HCT116 (cell line): ENCODE measurements at regions not wholly inside any gene's neighbourhood (a gene's known extent, or its start where the extent isn't known, plus 50 kb on each side); places are given as distances from the start of the nearest gene placed in this dataset.

ENCODE experiments used
- ATAC-seq: fragments of 200-7000 bp; cut with Tn5 transposase; 2 replicates; pipeline ENCODE4 v1.9.1; 2020; ENCODE audit warnings: mild to moderate bottlenecking, moderate library complexity
- BruUV-seq: library from RNA; stranded (reverse); fragments of 400-500 nt; replicated peaks from 2 replicates; lab custom pipeline; 2021; lab: Mats Ljungman, UMichigan
- CTCF ChIA-PET: fragments of 300-600 bp; sonication (Branson Sonifier 250); formaldehyde crosslinking; loops from one replicate; lab custom pipeline; 2021; ENCODE audit warnings: antibody characterized with exemption; lab: Charles Lee
- POLR2A ChIA-PET: fragments of 300-600, 350-600 bp; sonication (Branson Sonifier 250); formaldehyde crosslinking; loops from one replicate; lab custom pipeline; 2021; ENCODE audit warnings: antibody characterized with exemption; lab: Charles Lee
- RAD21 ChIA-PET, 2 experiments: fragments of 300-600 bp; sonication (Branson Sonifier 250); formaldehyde crosslinking; loops; one replicate each; lab custom pipeline; 2023; ENCODE audit warnings: low total read pairs in 2 of 2; ENCODE audit not compliant: uncharacterized antibody in 2 of 2, unreplicated experiment in 2 of 2, low non-redundant PET in 1 of 2; lab: Charles Lee
- DNase-seq: peaks from one replicate; pipeline ENCODE4 v3.0.0-alpha.2; 2010; ENCODE audit warnings: low read depth, low spot score
- H2AFZ ChIP-seq: fragments of 200-600 bp; shearing (Covaris generic), sonication (generic); 2 replicates; pipeline ENCODE4 v1.6.1; 2017; ENCODE audit warnings: low read depth, mixed run types, mixed read lengths, antibody characterized with exemption, low read length; ENCODE audit not compliant: poor library complexity, severe bottlenecking
- H3K27ac ChIP-seq: 2 replicates; pipeline ENCODE4 v1.5.1; 2012; ENCODE audit warnings: low read depth, low read length
- H3K27me3 ChIP-seq: fragments of 200-600 bp; sonication (generic); 2 replicates; pipeline ENCODE4 v1.6.1; 2016; ENCODE audit warnings: mixed run types, low read length, mixed read lengths; ENCODE audit not compliant: insufficient read depth
- H3K36me3 ChIP-seq, 2 experiments: fragments of 200-500 bp in 1 of 2; fragments of 200-600 bp in 1 of 2; sonication (Bioruptor generic) in 1 of 2; sonication (generic) in 1 of 2; 2 replicates each; pipeline versions ENCODE4 v1.5.1 to v1.6.1; 2014 to 2016; ENCODE audit warnings: low read length in 2 of 2, inconsistent platforms in 1 of 2, mixed read lengths in 1 of 2, mixed run types in 1 of 2; ENCODE audit not compliant: insufficient read depth in 2 of 2, control insufficient read depth in 1 of 2
- H3K4me1 ChIP-seq, 2 experiments: fragments of 200-600 bp in 1 of 2; sonication (generic) in 1 of 2; 2 replicates each; pipeline versions ENCODE4 v1.5.1 to v1.6.1; 2012 to 2017; ENCODE audit warnings: low read length in 2 of 2, inconsistent platforms in 1 of 2, mild to moderate bottlenecking in 1 of 2, mixed read lengths in 1 of 2, mixed run types in 1 of 2, moderate library complexity in 1 of 2; ENCODE audit not compliant: insufficient read depth in 2 of 2, control insufficient read depth in 1 of 2
- H3K4me2 ChIP-seq: fragments of 200-600 bp; sonication (generic); 2 replicates; pipeline ENCODE4 v1.6.1; 2017; ENCODE audit warnings: mixed run types, low read length, mixed read lengths
- H3K4me3 ChIP-seq, 2 experiments: fragments of 200-600 bp in 1 of 2; sonication (generic) in 1 of 2; replicated peaks in 1 of 2; 2 replicates each; pipeline ENCODE4 v1.5.1; 2011 to 2016; ENCODE audit warnings: low read length in 2 of 2, control low read depth in 1 of 2, low read depth in 1 of 2, mild to moderate bottlenecking in 1 of 2, mixed read lengths in 1 of 2, mixed run types in 1 of 2
- H3K79me2 ChIP-seq: fragments of 200-600 bp; sonication (generic); 2 replicates; pipeline ENCODE4 v1.6.1; 2017; ENCODE audit warnings: mild to moderate bottlenecking, mixed run types, low read length, moderate library complexity, mixed read lengths; ENCODE audit not compliant: insufficient read depth
- H3K9ac ChIP-seq: fragments of 200-600 bp; sonication (generic); 2 replicates; pipeline ENCODE4 v1.6.1; 2016; ENCODE audit warnings: low read length, mixed read lengths
- H3K9me2 ChIP-seq: fragments of 200-600 bp; sonication (generic), shearing (Covaris generic); 2 replicates; pipeline ENCODE4 v1.6.1; 2017; ENCODE audit warnings: mixed run types, mild to moderate bottlenecking, moderate library complexity; ENCODE audit not compliant: insufficient read depth
- H3K9me3 ChIP-seq, 2 experiments: fragments of 200-500 bp in 1 of 2; fragments of 200-600 bp in 1 of 2; sonication (Bioruptor generic) in 1 of 2; sonication (generic) in 1 of 2; 2 replicates each; pipeline ENCODE4 v1.6.1; 2014 to 2017; ENCODE audit warnings: low read length in 2 of 2, mixed read lengths in 2 of 2, inconsistent platforms in 1 of 2, low read depth in 1 of 2, mild to moderate bottlenecking in 1 of 2, mixed run types in 1 of 2, moderate library complexity in 1 of 2; ENCODE audit not compliant: control insufficient read depth in 1 of 2, insufficient read depth in 1 of 2
- H4K20me1 ChIP-seq: fragments of 200-600 bp; sonication (generic), shearing (Covaris generic); 2 replicates; pipeline ENCODE4 v1.6.1; 2017; ENCODE audit warnings: mixed run types, mild to moderate bottlenecking, moderate library complexity; ENCODE audit not compliant: insufficient read depth
- CBX3 ChIP-seq: IDR thresholded peaks from 2 replicates; pipeline ENCODE4 v1.6.1; 2012; ENCODE audit warnings: low read depth
- POLR2AphosphoS5 ChIP-seq: IDR thresholded peaks from 2 replicates; pipeline ENCODE4 v1.6.1; 2011; ENCODE audit warnings: mild to moderate bottlenecking, low read depth, low read length, moderate library complexity
- RAD21 ChIP-seq: IDR thresholded peaks from 2 replicates; pipeline ENCODE4 v1.6.1; 2012; ENCODE audit warnings: low read depth, mild to moderate bottlenecking
- SRF ChIP-seq: IDR thresholded peaks from 2 replicates; pipeline ENCODE4 v1.6.1; 2012; ENCODE audit warnings: low read depth
- intact Hi-C: fragments of 100-400 bp; cut with micrococcal nuclease; formaldehyde crosslinking; loops from 2 replicates; pipeline ENCODE4 v1.10.0; 2022
- TF ChIP-seq, protein P1 (sequence below): IDR thresholded peaks from 2 replicates; pipeline ENCODE4 v1.6.1; 2012
- TF ChIP-seq, protein P2 (sequence below), 3 experiments: fragments of 200-600 bp in 1 of 3; sonication (generic) in 1 of 3; IDR thresholded peaks in 2 of 3; conservative IDR thresholded peaks in 1 of 3; 2 replicates each; pipeline ENCODE4 v1.5.1; 2012 to 2017; ENCODE audit warnings: low read depth in 2 of 3, low read length in 2 of 3, antibody characterized with exemption in 1 of 3, borderline replicate concordance in 1 of 3, control low read depth in 1 of 3, mild to moderate bottlenecking in 1 of 3, mixed read lengths in 1 of 3, mixed run types in 1 of 3, moderate library complexity in 1 of 3; ENCODE audit not compliant: insufficient read depth in 1 of 3
- TF ChIP-seq, protein P3 (sequence below): IDR thresholded peaks from 2 replicates; pipeline ENCODE4 v1.6.1; 2011; ENCODE audit warnings: mild to moderate bottlenecking, low read length, moderate library complexity; ENCODE audit not compliant: insufficient replicate concordance; ENCODE audit errors: extremely low read depth

DNA sequence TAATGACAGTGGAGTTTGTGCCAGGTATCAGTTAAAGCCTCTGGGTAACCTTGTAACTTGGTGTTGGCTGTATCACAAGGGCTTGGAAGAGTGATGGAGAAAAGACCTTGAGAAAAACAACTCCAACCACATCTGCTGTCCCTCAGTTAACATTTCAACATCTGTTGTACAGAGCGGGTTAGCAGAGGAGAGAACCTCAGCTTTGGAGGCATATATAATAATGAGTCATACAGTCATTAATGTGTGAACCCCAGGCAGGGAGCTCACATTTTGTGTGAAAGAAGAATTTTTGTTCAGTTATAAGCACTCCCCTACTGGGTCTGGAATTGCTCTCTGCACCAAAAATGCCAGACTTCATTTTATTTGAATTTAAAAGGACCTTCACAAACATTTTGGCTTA is 439.5 kb downstream of the PDCD6IP start:
- no peaks in the 10 kb centered on the region for H3K79me2 ChIP-seq
- ChIA-PET POLR2A (no interaction called here), RAD21 (no interaction called here), CTCF (no interaction called here)
- intact Hi-C loops: no loop called here
- no peak for DNase-seq
- H3K4me3 ChIP-seq: no peak overlapping the region
- H3K9me2 ChIP-seq: no peaks in the 10 kb centered on the region
- H4K20me1 ChIP-seq: no peaks in the 10 kb centered on the region
- no peak for ATAC-seq
- no peak overlapping the region for H3K27ac ChIP-seq
- no TSS peak for BruUV-seq
- no peak overlapping the region for H3K9ac ChIP-seq
- H3K36me3 ChIP-seq: no peaks in the 10 kb centered on the region
- H3K4me1 ChIP-seq: no peaks in the 10 kb centered on the region
- 0 out of 2 replicates have a peak, but pooled peaks cover 9% of the 10 kb centered on the region for H3K27me3 ChIP-seq
- TF ChIP-seq, protein P1, sequence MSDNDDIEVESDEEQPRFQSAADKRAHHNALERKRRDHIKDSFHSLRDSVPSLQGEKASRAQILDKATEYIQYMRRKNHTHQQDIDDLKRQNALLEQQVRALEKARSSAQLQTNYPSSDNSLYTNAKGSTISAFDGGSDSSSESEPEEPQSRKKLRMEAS: no peak
- TF ChIP-seq SRF: no peak
- TF ChIP-seq, protein P2, sequence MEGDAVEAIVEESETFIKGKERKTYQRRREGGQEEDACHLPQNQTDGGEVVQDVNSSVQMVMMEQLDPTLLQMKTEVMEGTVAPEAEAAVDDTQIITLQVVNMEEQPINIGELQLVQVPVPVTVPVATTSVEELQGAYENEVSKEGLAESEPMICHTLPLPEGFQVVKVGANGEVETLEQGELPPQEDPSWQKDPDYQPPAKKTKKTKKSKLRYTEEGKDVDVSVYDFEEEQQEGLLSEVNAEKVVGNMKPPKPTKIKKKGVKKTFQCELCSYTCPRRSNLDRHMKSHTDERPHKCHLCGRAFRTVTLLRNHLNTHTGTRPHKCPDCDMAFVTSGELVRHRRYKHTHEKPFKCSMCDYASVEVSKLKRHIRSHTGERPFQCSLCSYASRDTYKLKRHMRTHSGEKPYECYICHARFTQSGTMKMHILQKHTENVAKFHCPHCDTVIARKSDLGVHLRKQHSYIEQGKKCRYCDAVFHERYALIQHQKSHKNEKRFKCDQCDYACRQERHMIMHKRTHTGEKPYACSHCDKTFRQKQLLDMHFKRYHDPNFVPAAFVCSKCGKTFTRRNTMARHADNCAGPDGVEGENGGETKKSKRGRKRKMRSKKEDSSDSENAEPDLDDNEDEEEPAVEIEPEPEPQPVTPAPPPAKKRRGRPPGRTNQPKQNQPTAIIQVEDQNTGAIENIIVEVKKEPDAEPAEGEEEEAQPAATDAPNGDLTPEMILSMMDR (IDR thresholded peaks at IDR 0.05 in 2 of 3, conservative IDR thresholded peaks at IDR 0.05 in 1 of 3; ENCODE audit: borderline replicate concordance in 1 of 3, insufficient read depth in 1 of 3, low read depth in 2 of 3, low read length in 2 of 3): no peak
- TF ChIP-seq RAD21: no peak
- TF ChIP-seq CBX3: no peak
- TF ChIP-seq, protein P3, sequence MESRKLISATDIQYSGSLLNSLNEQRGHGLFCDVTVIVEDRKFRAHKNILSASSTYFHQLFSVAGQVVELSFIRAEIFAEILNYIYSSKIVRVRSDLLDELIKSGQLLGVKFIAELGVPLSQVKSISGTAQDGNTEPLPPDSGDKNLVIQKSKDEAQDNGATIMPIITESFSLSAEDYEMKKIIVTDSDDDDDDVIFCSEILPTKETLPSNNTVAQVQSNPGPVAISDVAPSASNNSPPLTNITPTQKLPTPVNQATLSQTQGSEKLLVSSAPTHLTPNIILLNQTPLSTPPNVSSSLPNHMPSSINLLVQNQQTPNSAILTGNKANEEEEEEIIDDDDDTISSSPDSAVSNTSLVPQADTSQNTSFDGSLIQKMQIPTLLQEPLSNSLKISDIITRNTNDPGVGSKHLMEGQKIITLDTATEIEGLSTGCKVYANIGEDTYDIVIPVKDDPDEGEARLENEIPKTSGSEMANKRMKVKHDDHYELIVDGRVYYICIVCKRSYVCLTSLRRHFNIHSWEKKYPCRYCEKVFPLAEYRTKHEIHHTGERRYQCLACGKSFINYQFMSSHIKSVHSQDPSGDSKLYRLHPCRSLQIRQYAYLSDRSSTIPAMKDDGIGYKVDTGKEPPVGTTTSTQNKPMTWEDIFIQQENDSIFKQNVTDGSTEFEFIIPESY: no peak
- no peak for TF ChIP-seq POLR2AphosphoS5
- no peak overlapping the region for H3K4me2 ChIP-seq
- no peak overlapping the region for H2AFZ ChIP-seq
- H3K9me3 ChIP-seq: no peaks in the 10 kb centered on the region
